SK-N-MC (cell line): ENCODE measurements at regions not wholly inside any gene's neighbourhood (a gene's known extent, or its start where the extent isn't known, plus 50 kb on each side); places are given as distances from the start of the nearest gene placed in this dataset.

Experiments
- EZH2 ChIP-seq: fragments of 200-600 bp; sonication (generic); IDR thresholded peaks from one replicate; pipeline ENCODE4 v1.6.1; 2017; ENCODE audit warnings: antibody characterized with exemption
- POLR2AphosphoS5 ChIP-seq: IDR thresholded peaks from 2 replicates; pipeline ENCODE4 v1.6.1; 2012; ENCODE audit warnings: mild to moderate bottlenecking, low read depth, low read length, borderline replicate concordance

DNA sequence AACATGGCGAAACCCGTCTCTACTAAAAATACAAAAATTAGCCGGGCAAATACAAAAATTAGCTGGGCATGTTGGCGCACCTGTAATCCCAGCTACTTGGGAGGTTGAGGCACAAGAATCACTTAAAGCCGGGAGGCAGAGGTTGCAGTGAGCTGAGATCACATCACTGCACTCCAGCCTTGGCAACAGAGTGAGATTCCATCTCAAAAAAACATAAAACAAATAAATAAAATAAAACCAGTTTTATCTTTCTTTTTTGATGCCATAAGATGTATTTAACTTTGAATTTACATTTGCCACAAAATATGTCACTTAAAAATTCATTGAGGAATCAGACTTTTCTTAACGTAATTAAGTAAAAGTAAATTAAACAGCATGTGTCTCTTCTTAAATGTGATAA lies 113.3 kb upstream of the ERRFI1 start:
- TF ChIP-seq EZH2 = no peak
- no peak for TF ChIP-seq POLR2AphosphoS5
